ENCODE measurements at regions not wholly inside any gene's neighbourhood (a gene's known extent, or its start where the extent isn't known, plus 50 kb on each side); places are given as distances from the start of the nearest gene placed in this dataset.

DNA sequence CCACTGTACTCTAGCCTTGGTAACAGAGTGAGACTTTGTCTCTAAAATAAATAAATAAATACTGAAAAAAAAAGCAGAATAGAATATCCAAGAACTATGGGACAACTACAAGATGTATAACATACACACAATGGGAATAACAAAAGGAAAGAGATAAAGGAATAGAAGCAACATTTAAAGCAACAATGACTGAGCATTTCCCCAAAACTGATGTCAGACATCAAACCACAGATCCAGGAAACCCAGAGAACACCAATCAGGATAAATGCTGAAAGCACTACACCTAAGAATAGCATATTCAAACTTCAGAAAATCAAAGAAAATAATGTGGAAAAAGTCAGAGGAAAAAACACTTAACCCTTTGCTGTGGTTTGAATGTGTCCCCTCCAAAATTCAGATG, 436.4 kb downstream of the ACTL7B start:
- TF ChIP-seq, protein P1, sequence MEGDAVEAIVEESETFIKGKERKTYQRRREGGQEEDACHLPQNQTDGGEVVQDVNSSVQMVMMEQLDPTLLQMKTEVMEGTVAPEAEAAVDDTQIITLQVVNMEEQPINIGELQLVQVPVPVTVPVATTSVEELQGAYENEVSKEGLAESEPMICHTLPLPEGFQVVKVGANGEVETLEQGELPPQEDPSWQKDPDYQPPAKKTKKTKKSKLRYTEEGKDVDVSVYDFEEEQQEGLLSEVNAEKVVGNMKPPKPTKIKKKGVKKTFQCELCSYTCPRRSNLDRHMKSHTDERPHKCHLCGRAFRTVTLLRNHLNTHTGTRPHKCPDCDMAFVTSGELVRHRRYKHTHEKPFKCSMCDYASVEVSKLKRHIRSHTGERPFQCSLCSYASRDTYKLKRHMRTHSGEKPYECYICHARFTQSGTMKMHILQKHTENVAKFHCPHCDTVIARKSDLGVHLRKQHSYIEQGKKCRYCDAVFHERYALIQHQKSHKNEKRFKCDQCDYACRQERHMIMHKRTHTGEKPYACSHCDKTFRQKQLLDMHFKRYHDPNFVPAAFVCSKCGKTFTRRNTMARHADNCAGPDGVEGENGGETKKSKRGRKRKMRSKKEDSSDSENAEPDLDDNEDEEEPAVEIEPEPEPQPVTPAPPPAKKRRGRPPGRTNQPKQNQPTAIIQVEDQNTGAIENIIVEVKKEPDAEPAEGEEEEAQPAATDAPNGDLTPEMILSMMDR (IDR thresholded peaks at IDR 0.05) = no peak

GRCh38 chr9:108417726-108418125, 438.1 kb downstream of the ACTL7B start:
- TF ChIP-seq, protein P1 (IDR thresholded peaks at IDR 0.05) = no peak

- TF ChIP-seq, protein P1 (IDR thresholded peaks at IDR 0.05) = no peak
Observed at GRCh38 chr9:108417312-108417711, 438.5 kb downstream of the ACTL7B start.

DNA sequence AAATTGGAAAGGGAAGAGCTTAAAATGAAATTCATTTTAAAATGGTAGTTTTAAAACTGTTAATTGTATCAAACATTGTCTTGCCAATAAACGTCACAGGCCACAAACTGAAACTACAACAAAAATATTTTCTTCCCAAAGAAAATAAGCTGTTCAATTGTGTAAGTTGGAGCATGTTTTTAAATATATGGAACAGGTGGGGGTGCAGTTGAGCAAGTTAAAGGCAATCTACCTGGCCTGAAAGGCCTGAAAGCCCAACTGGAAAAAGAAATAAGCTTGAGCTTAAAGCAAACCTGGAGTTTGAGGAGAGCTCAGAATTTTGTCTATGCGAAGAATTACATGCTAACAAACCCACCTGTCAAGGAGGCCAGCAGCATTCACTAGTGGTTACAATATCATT, 439.5 kb downstream of the ACTL7B start:
- TF ChIP-seq, protein P1 (IDR thresholded peaks at IDR 0.05) = peak; percentile 41; the same call in 1 of the 2 replicates

DNA sequence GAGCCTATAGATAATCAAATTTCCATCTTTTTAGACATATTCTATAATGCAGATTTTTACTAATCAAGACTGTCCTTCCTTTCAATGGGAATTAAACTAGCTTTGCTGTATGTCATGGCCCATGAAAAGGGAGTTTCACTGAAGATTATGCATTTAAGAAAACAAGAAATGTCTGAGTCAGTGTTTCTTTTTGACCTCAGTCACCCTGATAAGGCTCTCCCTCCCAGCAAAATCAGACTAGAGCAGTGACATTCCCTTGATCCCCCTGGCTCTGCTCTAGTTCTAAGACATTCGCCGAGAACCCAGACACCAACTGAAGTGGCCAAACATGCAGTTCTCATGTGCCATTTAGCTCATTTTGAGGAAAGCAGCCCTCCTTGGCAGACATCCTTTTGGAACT, 442.0 kb downstream of the ACTL7B start:
- TF ChIP-seq, protein P1 (IDR thresholded peaks at IDR 0.05) = no peak

DNA sequence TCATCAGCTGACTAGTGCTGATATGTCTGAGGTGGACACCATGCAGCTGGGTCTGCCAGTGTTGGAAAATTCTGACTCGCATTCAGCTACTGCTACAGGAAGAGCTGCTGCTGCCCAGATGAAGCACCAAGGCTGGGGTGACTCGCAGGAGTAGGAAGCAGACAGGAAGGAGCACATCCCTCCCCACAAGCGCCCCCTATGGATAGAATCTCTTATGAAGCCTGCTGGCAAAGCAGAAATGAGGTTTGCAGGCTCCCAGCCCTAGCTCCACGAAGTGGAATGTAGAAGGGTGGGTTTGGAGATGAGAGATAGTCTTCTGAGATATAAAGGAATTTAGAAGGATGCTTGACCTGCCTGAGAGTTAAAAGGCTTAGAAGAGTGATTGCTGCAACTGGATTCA, 443.0 kb downstream of the ACTL7B start:
- TF ChIP-seq, protein P1 (IDR thresholded peaks at IDR 0.05) = peak; percentile 16; the same call in 1 of the 2 replicates

DNA sequence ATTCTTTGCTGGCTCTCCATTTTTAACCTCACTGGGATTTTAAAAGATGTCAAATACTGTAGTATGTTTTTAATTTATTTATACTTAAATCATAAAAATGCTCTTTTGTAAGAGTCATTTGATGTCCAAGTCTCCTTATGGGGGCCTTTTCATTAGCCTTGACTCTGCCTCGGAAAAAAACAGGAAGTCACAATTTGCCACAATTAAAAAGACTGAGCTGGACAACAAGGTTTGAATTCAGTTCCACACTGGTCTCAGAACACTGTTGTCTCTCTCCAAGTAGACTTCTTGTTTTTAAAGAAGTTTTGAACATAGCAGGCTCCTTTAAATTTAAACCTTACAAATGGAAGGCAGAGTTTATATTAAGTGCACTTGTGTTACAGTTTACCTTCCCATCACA, 444.2 kb downstream of the ACTL7B start:
- TF ChIP-seq, protein P1 (IDR thresholded peaks at IDR 0.05) = no peak

DNA sequence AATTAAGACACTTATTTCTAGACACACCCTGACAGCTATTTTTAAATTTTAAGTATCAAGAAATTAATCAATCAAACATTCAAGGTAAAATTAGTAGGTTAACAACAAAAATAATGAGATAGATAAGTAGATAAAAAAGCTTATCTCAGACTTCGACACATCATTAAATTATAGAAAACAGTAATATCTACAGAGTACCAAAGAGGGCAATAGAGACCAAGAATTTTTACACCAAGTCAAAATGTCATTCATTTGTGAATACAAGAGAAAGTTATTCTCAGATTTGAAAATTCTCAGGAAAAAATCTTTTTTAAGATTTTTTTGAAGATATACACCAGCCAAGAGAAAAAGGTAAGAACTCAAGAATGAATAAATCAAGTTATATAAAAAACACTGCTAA, 445.6 kb downstream of the ACTL7B start:
- TF ChIP-seq, protein P1 (IDR thresholded peaks at IDR 0.05) = no peak; the same call in 1 of the 2 replicates

Data from LNCAP (cell line).